ENCODE measurements at regions not wholly inside any gene's neighbourhood (a gene's known extent, or its start where the extent isn't known, plus 50 kb on each side); places are given as distances from the start of the nearest gene placed in this dataset.
A peak's percentile ranks its signal among the peaks of the same experiment; 100 is the strongest.

- TF ChIP-seq CTCF (conservative IDR thresholded peaks at IDR 0.05; ENCODE audit: low read length) = peak; percentile 93
- no peak for TF ChIP-seq EZH2phosphoT487 (IDR thresholded peaks at IDR 0.05; ENCODE audit: borderline replicate concordance)
Measured at GRCh38 chr17:34146440-34147043, 108.5 kb upstream of the CCL2 start.

All from Loucy (cell line).